DMS153 treated with DMSO at 0.1 percent for 48 hours (cell line): ENCODE measurements at regions not wholly inside any gene's neighbourhood (a gene's known extent, or its start where the extent isn't known, plus 50 kb on each side); places are given as distances from the start of the nearest gene placed in this dataset.
A peak's percentile ranks its signal among the peaks of the same experiment; 100 is the strongest.

ENCODE experiments used
- DNase-seq: peaks from one replicate; lab custom pipeline; 2025; ENCODE audit not compliant: unreplicated experiment; lab: John Stamatoyannopoulos, UW

- no peak for DNase-seq
Measured at GRCh38 chr16:85162478-85163277, 50.4 kb upstream of the CIBAR2 start.

- no peak for DNase-seq
Measured at GRCh38 chr16:85163278-85164112, 51.2 kb upstream of the CIBAR2 start.

- DNase-seq: no peak
Measured at GRCh38 chr16:85164431-85164830, 52.2 kb upstream of the CIBAR2 start.

- DNase-seq: no peak
Measured at GRCh38 chr16:85164838-85165516, 52.7 kb upstream of the CIBAR2 start.

GRCh38 chr16:85165781-85166180 lies 53.5 kb upstream of the CIBAR2 start:
- no peak for DNase-seq

- no peak for DNase-seq
Measured at GRCh38 chr16:85166281-85166680, 54.0 kb upstream of the CIBAR2 start.

- DNase-seq: no peak
Measured at GRCh38 chr16:85166699-85167588, 54.7 kb upstream of the CIBAR2 start.

- no peak for DNase-seq
Measured at GRCh38 chr16:85167589-85168537, 55.6 kb upstream of the CIBAR2 start.

GRCh38 chr16:85168732-85169256 lies 56.5 kb upstream of the CIBAR2 start:
- DNase-seq: no peak

GRCh38 chr16:85169333-85170065 lies 57.2 kb upstream of the CIBAR2 start:
- DNase-seq: no peak

- no peak for DNase-seq
Measured at GRCh38 chr16:85170066-85170491, 57.8 kb upstream of the CIBAR2 start.

GRCh38 chr16:85170590-85171003 lies 58.3 kb upstream of the CIBAR2 start:
- DNase-seq: peak; percentile 48

GRCh38 chr16:85171004-85171758 lies 58.9 kb upstream of the CIBAR2 start:
- DNase-seq: no peak

- no peak for DNase-seq
Measured at GRCh38 chr16:85171759-85172454, 59.6 kb upstream of the CIBAR2 start.

- peak; percentile 45 for DNase-seq
Measured at GRCh38 chr16:85172455-85173145, 60.3 kb upstream of the CIBAR2 start.

- DNase-seq: no peak
Measured at GRCh38 chr16:85173146-85173980, 61.1 kb upstream of the CIBAR2 start.
